Amniotic epithelial cell (primary cell): ENCODE measurements at regions not wholly inside any gene's neighbourhood (a gene's known extent, or its start where the extent isn't known, plus 50 kb on each side); places are given as distances from the start of the nearest gene placed in this dataset.

ENCODE experiments used
- DNase-seq: peaks from one replicate; pipeline ENCODE4 v3.0.0-alpha.2; 2010; ENCODE audit warnings: low read depth

DNA sequence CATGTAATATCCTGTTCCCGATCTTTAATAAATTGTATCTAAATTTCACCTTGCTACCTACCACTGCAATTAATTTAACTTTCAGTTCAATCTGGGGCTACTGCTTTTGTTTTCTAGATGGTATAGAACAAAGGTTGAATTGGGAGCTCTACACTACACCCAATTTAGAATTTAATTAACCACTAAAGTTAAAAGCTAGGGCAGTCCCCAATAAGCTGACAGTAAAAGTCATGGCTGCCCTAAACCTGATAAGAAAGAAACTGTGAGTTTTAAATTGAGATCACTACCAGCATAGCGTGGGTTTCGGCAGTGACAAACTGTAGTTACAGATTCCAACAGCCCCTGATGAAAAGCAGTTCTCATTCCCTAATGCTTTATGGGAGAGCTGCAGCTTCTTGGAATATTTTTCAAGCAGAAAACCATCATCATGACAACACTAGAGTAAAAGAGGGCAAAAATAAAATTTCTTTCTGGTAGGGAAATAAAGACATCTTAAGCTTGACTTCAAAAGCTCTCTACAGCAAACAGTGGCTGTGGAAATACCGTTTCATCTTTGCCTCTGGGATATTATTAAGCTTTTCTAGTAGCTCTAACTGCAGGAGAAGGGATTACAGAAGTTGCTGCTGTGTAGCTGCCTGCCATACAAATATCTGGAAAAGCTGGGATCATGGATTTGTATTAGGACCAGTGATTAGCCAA is 1372.1 kb downstream of the EPHA7 start:
- no peak for DNase-seq

DNA sequence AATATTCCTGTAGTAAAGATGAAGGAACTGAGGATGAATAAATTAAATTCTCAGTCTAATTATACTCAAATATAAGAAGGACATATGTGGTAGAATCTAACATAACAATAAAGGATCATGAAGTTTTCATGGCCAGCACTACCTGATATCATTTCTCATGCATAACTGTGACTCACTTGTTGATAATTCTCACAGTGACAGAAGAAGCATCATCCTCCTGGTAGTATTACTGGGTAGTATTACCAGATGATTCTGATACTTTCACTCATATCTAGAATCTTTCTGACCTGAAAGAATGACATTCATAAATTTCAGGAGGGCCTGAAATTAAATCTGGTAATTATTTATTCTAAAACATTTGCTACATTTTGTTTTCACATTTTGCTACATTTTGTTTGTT is 1375.0 kb downstream of the EPHA7 start:
- no peak for DNase-seq

DNA sequence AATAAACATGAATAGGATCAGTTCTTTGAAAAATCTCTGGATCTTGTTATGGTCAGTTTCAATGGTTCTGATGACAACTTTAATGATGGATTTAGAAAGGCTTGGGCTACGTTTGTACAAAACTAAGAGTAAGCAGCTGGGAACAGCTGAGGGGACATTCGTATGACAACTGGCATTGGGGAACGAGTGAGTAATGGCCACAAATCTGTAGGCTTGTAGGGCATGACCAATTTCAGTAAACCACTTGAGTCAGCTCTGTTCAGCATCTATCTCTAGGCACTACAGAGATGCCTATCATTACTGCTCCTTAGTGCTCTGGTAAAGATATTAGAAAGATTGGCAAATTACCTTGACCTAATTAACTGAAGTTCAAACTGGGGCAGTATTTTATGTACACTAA is 1375.6 kb downstream of the EPHA7 start:
- no peak for DNase-seq

DNA sequence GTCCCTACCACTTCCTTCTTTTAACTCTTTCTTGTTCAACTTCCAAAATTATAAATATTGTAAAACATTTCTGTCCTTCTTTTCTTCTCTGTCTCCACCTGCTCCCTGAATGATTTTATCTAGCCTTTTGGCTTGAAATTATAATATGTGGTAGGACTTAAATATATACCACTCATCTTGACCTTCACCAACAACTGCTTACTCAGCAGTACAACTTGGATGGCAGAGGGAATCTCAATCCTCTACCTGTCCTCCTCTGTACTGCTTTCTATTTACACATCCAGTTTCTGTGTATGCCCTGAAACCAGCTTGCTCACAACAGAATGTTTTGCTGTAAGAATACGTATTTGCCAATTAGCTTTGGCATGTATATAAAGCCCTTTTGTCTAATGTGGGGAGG is 1392.5 kb downstream of the EPHA7 start:
- no peak for DNase-seq

DNA sequence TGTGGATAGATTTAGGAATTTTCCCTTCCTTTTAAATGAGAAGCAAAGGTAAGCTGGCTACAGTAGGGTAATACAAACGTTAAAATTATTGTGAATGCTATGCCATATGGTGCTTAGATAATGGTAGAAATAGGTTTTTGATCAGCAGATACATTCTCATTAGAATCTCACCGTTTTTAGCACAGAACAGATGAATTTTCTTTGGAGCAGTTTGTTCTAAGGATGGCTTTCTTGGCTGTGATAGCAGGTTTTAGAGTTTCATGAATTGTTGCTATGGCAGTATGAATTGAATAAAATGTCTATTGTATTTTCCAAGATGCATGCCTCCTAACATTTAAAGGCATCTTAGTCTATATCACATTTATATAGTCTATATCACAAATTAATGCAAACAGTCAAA is 1394.5 kb downstream of the EPHA7 start:
- no peak for DNase-seq

DNA sequence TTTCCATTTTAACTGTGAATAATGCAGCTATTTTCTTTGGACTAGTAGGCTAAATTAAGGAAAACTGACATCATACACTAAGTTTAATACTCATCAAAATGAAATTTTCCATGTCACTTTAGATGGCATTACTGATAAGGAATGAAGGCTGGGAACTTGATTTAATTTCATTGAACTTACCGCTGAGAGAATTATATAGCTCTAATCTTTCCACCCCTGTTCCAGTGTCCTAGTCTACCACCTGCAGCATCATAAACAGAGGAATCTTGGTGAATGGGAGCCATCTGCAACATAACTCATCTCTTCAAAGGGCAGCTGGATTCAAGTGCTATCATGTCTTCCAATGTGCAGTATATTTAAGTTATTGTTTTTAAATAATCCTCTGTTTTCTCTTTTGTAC is 1395.2 kb downstream of the EPHA7 start:
- DNase-seq: no peak

DNA sequence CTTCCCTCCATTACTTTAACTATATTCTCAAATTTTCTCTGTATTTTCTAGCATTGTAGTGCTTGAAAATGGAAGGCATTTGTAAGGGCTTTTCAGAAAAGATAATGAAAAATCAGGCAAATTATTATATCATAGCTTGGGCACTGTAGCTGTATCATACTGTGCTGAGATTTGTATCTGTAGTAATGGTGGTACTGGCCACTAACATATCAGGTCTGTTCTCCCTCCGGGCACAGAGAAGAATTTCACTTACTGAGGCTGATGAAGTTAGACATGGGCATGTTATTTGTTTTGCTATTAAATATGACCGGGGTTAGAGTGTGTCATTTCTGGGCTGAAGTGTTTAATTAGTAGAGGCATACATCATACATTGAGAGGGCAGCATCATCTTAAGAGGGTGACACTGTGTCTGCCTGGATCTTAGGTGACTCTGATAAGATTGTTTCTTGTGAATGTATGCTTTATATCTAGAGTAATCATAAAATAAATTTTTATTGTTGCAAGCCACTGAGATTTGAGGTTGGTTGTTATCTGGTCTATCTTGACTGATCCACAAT is 1395.9 kb downstream of the EPHA7 start:
- DNase-seq: no peak

DNA sequence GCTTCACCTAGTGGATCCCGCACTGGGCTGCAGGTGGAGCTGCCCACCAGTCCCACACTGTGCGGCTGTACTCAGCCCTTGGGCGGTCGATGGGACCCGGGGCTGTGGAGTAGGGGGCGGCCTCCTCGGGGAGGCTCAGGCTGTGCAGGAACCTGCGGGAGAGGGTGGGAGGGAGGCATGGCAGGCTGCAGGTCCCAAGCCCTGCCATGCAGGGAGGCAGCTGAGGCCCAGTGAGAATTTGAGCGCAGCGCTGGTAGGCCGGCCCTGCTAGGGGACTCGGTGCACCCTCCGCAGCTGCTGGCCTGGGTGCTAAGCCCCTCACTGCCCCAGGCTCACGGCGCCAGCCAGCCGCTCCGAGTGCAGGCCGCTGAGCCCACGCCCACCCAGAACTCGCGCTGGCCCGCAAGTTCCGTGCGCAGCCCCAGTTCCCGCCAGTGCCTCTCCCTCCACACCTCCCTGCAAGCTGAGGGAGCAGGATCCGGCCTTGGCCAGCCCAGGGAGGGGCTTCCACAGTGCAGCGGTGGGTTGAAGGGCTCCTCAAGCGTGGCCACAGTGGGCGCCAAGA is 1407.6 kb downstream of the EPHA7 start:
- no peak for DNase-seq

DNA sequence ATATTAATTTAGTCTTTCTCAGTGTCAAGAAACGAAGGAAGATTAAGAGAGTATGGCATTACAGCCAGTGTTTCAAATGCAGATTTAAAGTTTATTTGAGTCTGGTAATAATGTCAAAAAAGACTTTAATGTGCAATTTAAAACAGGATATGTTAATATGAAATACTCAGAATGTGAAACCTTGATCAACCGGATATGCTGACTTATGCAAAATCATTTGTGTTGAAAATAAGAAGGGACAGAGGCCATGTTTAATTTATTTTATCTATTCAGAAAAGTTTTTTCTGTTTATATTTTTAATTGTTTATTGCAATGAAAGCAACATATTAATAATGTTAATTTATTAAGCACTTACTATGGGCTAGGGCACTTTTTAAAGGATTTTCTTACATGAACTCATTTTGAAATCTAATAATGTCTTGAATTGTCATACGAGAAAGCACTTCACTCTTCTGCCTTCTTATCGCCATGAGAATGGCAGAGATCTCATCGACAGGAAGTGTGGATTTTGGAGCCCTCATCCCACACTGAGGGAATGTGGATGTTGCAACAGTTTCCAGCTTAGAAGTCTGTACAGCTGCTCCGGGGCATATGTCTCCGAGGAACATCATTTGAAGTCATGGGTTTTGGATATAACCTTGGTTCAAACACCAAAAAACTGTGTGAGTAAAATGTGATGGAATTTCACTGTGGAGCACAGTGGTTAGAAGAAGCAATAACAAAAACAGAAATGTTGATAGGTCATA is 1410.4 kb downstream of the EPHA7 start:
- DNase-seq: no peak

DNA sequence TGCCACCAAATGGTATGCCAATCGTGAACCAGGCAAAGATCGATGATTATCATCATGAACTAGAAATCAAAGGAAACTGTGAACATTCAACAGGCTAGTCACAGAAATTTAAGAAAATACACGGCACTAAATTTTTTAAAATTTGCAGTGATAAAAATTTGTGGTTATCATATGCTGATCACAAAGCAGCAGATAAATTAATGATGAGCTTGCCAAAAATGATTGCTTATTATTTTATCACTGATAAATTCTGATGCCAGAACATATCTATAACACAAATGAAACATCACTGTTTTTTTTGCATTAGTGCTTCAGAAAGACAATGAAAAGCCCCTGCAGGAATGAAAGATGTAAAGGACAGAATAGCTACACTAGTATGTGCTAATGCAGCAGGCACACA is 1413.2 kb upstream of the MAP3K7 start:
- DNase-seq: no peak

DNA sequence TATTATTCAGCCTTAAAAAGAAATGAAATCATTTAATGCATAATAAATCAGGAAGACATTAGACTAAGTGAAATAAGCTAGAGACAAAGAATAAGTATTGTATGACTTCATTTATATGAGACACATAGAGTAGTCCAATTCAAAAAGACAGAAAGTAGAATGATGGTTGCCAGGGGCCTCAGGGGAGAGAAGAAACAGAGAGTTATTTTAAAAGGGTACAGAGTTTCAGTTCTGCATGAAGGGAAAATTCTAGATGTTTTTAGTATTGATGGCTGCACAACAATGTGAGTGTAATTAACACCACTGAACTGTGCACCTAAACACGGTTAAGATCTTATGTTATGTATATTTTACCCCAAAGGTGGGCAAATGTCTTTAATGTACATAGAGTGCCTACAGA is 1407.9 kb upstream of the MAP3K7 start:
- no peak for DNase-seq

DNA sequence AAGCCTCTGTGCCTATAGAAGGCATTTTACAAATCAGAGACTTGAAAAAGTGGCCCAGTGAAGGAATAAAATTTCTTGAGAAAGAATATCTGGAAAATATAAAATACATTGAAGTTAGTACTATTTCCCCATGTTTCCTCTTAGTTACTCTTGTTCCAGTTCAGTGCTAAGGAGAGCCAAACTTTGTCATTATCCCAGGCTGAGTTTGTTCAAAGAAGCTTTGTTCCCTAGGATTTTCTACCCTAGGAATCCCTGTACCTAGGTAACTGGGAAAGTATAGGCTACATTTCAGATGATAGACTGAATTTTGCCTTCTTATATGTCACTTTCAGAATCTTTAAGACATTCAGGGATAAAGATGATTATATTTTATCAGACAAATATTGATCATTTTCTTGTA is 1395.7 kb upstream of the MAP3K7 start:
- no peak for DNase-seq

DNA sequence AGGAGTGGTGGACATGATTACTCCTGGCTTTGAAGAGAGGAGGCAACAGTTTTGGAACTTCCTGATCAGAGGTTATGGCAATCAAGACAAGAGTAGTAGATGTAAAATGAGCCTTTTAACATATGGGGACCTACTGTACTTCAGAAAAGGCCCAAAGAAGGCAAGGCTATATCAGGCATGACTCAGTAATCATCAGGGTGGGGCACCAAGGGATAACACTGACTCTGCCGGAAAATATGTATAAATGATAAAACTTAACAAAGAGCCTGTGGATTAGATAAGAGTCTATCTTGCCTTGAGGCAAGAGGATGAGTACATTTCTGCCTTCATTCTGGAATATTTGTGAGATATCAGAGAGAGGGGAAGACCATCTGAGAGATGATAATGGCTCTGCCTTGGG is 1389.9 kb upstream of the MAP3K7 start:
- no peak for DNase-seq

DNA sequence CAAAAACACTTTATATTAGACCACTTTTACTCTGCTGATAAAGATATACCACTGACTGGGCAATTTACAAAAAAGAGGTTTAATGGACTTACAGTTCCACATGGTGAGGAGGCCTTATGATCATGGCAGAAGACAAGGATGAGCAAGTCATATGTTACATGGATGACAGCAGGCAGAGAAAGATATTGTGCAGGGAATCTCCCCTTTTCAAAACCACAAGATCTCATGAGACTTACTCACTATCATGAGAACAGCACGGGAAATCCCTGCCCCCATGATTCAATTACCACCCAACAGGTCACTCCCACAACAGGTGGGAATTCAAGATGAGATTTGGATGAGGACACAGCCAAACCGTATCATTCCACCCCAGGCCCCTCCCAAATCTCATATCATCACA is 1383.8 kb upstream of the MAP3K7 start:
- no peak for DNase-seq

DNA sequence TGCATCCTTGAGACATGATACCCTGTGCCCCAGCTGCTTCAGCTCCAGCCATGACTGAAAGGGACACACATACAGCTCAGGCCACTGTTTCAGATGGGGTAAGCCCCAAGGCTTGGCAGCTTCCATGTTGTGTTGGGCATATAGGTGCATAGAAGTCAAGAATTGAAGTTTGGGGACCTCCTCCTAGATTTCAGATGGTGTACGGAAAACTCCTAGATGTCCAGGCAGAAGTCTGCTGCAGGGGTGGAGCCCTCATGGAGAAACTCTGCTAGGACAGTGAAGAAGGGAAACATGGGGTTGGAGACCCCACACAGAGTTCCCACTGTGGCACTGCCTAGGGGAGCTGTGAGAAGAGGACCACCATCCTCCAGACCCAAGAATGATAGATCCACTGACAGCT is 1379.0 kb upstream of the MAP3K7 start:
- no peak for DNase-seq

DNA sequence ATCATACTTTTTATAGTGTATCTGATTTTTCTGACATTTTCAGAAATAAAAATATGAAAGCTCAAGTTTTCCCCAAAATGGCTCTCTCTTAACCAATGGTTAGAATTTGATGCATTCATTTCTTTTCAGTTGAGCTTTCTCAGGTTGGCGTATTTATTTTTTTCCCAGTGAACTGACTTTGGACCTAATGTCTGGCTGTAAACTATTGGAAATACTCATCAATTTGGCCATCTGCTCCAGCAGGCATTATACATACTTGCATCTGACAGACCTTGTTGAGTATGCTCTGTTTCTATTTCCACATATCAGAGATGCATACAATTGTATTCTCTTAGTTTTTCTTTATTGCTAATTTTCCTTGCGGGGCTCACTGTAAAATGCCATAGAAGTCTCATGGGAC is 1374.8 kb upstream of the MAP3K7 start:
- no peak for DNase-seq

DNA sequence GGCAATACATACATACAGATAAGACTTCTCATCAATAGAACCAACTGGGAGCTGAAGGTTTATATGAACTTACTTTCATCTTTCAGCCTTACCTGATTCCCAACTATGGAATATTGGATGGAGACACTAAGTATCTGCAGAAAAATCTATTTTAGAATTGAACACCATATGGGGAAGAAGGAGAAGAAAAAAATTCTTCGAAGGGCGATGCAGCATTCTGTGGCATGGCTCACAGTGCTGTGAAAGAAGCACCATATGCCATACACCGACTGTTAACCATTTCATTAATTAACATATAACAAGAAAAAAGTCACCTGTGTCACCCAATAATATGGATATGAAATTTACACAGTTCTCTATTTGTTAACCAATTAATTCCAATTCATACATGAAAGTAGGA is 1374.4 kb upstream of the MAP3K7 start:
- DNase-seq: no peak

DNA sequence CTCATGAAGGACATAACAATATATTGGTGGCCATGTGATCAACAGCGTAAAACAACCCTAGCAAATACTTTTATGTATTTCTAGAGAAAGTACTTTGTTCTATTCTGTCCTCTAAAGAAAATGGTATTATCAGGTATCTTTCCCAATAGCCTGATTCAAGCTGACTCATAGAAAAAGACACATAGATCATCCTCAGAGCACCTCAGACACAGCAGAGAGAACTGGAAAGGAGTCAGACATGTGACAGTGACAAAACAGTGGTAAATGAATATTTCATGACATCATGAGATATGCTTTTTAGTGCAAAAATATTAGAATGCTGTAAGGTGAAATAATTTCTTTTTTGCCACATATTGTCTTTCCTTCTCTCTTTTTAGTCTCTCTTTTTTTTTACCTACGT is 1355.0 kb upstream of the MAP3K7 start:
- no peak for DNase-seq

DNA sequence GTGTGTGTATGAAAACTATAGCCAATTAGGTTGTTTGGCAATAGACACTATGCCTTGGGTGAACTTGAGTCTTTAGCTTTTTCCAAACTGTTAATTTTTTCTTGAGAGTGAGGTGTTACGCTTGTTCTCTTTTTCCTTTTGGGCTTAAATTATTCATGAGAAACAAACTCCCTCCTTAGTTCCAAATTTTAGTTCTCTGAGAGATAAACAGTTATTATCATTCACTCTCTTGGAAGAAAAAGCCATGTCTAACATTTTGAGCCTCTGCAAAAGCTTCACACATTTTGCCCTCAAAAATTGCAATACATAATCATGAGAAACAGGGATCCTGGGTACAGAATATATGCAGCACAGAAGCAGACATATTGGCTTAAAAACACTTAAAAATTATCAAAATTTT is 1353.9 kb upstream of the MAP3K7 start:
- DNase-seq: no peak

DNA sequence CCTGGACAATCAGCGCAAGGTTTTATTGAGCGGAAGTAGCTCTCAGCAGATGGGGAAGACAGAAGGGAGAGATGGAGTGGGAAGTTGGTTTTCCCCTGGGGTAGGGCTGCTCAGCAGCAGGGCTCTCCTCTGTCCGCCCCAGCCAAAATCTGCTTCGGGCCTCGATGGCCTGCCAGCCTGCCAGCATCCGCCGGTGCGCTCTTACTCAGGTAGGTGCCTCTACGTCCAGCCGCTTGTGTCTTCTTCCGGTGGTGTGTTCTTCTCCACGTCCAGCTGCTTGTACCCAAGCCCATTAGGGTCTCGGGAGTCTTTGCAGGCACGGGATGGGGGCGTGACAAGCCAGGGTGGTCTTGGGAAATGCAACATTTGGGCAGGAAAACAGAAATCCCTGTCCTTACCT is 1340.0 kb upstream of the MAP3K7 start:
- DNase-seq: no peak

DNA sequence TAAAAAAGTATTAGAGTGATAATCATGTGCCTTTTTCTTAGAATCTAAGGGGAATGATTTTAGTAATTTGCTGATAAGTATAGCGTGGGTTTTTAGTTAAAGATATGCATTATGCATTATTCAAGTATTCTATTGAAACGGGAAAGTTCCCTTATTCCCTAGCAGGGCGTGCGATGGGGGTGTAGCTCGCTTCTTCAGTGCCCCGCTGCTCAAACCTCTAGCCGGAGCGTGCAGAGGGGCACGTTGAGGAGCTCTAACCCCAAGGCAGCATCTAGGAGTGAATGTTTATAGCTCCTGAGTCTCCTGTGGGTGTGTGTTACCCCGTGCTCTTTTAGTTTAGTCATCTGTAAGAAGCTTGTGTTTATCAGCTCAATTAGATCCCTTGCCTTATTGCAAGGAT is 1339.5 kb upstream of the MAP3K7 start:
- DNase-seq: no peak

DNA sequence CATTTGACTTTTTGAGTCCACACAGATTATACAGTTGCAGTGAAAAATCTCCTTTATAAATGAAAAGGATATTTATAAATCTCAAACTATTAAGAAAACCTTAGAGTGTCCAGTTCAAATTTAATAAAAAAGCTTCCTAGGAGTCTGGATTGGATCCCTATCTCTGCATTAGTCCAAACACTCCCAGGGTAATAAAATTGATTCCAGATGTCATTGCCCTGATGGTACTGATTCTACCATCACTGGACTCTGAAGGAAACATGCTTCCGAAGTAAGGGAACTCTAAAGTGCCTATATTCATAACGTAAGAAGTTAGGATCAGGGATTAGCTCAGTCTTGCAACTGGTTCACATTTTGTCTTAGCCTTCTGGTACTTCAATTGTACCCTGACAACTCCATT is 1325.1 kb upstream of the MAP3K7 start:
- no peak for DNase-seq

DNA sequence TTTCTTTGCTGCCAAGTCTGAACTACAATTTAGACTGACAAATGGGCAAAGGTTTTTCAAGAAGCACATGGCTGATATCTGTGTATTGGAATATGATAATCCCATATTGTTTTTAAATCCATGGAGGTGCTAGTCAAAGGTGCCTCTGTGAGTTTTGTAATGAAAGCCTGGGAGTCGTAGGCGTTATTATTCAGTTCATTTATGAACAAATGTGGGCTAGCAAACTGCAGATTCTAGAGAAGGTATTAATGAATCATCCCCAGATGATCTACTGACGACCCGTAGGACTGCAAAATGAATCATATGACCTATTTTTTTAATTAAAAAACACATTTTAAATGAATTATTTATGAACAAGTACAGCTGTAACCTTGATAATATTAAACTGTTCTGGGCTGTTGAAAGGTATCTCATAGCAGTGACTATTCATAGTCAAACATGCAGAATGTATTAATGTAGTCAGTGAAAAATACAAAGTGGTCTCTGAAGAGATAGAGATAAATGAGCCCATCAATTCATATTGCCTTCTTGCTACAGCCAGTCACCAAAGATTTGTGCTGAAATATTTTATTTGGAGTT is 1317.8 kb upstream of the MAP3K7 start:
- DNase-seq: no peak
